ENCODE measurements at regions not wholly inside any gene's neighbourhood (a gene's known extent, or its start where the extent isn't known, plus 50 kb on each side); places are given as distances from the start of the nearest gene placed in this dataset.
A peak's percentile ranks its signal among the peaks of the same experiment; 100 is the strongest.
"Not testable (repeated sequence)": the region's sequence is repeated elsewhere in the genome, so short reads cannot be mapped to it uniquely, and the experiment has no call there.

DNA sequence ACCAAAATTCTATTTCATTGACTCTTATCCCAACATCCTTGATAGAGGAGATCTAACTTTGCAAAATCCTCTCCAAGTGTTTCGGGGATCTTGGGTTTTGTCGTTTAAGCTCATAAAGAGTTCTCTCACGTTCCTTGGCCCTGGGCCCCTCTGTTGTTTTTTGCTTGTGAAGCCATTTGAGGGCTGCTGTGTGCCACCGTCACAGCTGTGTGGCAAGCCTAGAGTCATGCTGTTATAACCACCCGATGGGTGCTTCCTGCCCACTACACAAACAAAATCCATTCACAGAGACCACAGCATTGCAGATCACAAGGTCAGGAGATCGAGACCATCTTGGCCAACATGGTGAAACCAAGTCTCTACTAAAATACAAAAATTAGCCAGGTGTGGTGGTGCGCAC, 154.1 kb downstream of the ADSS2 start:
- Histone ChIP-seq H3K36me3 (no peaks in the 10 kb centered on the region), H3K4me3 (no peak overlapping the region), H2AFZ (replicated peaks) (no peak overlapping the region), H3K9me3 (ENCODE audit: low read depth) (no peaks in the 10 kb centered on the region), H3K27ac (no peak overlapping the region), H3K79me2 (ENCODE audit: low read depth) (no peaks in the 10 kb centered on the region), H4K20me1 (ENCODE audit: low read depth) (no peaks in the 10 kb centered on the region), H3K9ac (no peak overlapping the region), H3K27me3 (no peaks in the 10 kb centered on the region), H3K4me2 (no peak overlapping the region), H3K4me1 (no peaks in the 10 kb centered on the region), H3F3A (ENCODE audit: low read depth) (peaks cover 5% of the 10 kb centered on the region)
- peaks cover 5% of the 10 kb centered on the region for H3K27me3 Mint-ChIP-seq (ENCODE audit: insufficient read depth, low read depth)
- DNase-seq (ENCODE audit: low spot score): no peak
- no peak overlapping the region for H3K4me3 Mint-ChIP-seq
- H3K9me3 Mint-ChIP-seq: peaks cover 2% of the 10 kb centered on the region
- no peak overlapping the region for H3K27ac Mint-ChIP-seq
- H3K4me1 Mint-ChIP-seq: peaks cover 11% of the 10 kb centered on the region
- H3K36me3 Mint-ChIP-seq: no peaks in the 10 kb centered on the region
- TF ChIP-seq, protein P1, sequence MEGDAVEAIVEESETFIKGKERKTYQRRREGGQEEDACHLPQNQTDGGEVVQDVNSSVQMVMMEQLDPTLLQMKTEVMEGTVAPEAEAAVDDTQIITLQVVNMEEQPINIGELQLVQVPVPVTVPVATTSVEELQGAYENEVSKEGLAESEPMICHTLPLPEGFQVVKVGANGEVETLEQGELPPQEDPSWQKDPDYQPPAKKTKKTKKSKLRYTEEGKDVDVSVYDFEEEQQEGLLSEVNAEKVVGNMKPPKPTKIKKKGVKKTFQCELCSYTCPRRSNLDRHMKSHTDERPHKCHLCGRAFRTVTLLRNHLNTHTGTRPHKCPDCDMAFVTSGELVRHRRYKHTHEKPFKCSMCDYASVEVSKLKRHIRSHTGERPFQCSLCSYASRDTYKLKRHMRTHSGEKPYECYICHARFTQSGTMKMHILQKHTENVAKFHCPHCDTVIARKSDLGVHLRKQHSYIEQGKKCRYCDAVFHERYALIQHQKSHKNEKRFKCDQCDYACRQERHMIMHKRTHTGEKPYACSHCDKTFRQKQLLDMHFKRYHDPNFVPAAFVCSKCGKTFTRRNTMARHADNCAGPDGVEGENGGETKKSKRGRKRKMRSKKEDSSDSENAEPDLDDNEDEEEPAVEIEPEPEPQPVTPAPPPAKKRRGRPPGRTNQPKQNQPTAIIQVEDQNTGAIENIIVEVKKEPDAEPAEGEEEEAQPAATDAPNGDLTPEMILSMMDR (IDR thresholded peaks at IDR 0.05): no peak
- TF ChIP-seq EZH2 (IDR thresholded peaks at IDR 0.05) (no peak), EZH2phosphoT487 (IDR thresholded peaks at IDR 0.05) (no peak)

DNA sequence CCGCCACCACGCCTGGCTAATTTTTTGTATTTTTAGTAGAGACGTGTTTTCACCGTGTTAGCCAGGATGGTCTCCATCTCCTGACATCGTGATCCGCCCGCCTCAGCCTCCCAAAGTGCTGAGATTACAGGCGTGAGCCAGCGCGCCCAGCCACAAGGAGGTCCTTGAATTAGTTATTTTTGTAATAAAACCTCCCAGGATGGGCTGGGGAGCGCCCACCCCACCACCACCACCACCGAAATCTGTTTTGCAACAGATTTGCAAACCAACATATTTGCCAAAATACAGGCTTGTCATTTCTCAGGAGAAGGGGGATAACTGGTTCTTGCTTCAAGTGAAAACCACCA, 151.7 kb downstream of the ADSS2 start:
- not testable (repeated sequence) for H3K36me3 ChIP-seq; H3K9ac ChIP-seq; H3K27ac ChIP-seq; H3K4me2 ChIP-seq; H3K9me3 Mint-ChIP-seq; H3K27me3 ChIP-seq; H4K20me1 ChIP-seq (ENCODE audit: low read depth); H3K27ac Mint-ChIP-seq; H3K4me3 Mint-ChIP-seq; H3K9me3 ChIP-seq (ENCODE audit: low read depth); H3K27me3 Mint-ChIP-seq (ENCODE audit: insufficient read depth, low read depth); H3K4me3 ChIP-seq; H3K79me2 ChIP-seq (ENCODE audit: low read depth); H3K36me3 Mint-ChIP-seq; H3K4me1 ChIP-seq; H2AFZ ChIP-seq (replicated peaks); DNase-seq (ENCODE audit: low spot score); H3F3A ChIP-seq (ENCODE audit: low read depth)
- peaks cover 12% of the 10 kb centered on the region for H3K4me1 Mint-ChIP-seq

DNA sequence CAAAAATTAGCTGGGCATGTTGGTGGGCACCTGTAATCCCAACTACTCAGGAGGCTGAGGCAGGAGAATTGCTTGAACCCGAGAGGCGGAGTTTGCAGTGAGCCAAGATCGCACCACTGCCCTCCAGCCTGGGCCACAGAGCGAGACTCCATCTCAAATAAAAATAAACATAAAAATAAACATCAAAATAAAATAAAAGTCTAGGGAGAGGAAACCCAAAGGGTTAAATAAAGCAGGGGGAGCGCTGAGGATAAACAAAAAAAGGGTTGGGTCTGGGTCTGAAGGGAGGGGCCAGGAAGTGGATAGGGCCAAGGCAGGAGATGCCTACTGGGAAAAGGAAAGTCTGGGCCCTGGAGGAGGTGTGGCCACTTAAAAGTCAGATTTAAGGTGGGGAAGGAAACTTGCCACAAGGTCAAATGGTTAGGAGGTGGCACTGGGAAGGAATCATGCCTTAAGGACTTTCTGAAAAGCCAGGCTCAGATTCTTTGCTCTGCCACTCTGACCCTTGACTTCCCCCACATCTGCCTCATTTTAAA, 150.0 kb downstream of the ADSS2 start:
- peaks cover 4% of the 10 kb centered on the region for H3K9me3 Mint-ChIP-seq
- H3F3A ChIP-seq (ENCODE audit: low read depth): peaks cover 5% of the 10 kb centered on the region
- no peak overlapping the region for H3K4me3 ChIP-seq
- no peaks in the 10 kb centered on the region for H3K36me3 Mint-ChIP-seq
- peaks cover 5% of the 10 kb centered on the region for H3K9me3 ChIP-seq (ENCODE audit: low read depth)
- H3K27me3 ChIP-seq: no peaks in the 10 kb centered on the region
- no peak for DNase-seq (ENCODE audit: low spot score)
- H3K9ac ChIP-seq: no peak overlapping the region
- no peak overlapping the region for H3K4me3 Mint-ChIP-seq
- H3K36me3 ChIP-seq: no peaks in the 10 kb centered on the region
- H3K27ac ChIP-seq: no peak overlapping the region
- H3K27me3 Mint-ChIP-seq (ENCODE audit: insufficient read depth, low read depth): peaks cover 3% of the 10 kb centered on the region
- H3K4me2 ChIP-seq: no peak overlapping the region
- peaks cover 12% of the 10 kb centered on the region for H3K4me1 Mint-ChIP-seq
- no peak for TF ChIP-seq EZH2phosphoT487 (IDR thresholded peaks at IDR 0.05)
- TF ChIP-seq, protein P1 (IDR thresholded peaks at IDR 0.05): no peak
- TF ChIP-seq EZH2 (IDR thresholded peaks at IDR 0.05): no peak
- H3K4me1 ChIP-seq: no peaks in the 10 kb centered on the region
- no peak overlapping the region for H2AFZ ChIP-seq (replicated peaks)
- no peaks in the 10 kb centered on the region for H3K79me2 ChIP-seq (ENCODE audit: low read depth)
- H3K27ac Mint-ChIP-seq: no peak overlapping the region
- no peaks in the 10 kb centered on the region for H4K20me1 ChIP-seq (ENCODE audit: low read depth)

DNA sequence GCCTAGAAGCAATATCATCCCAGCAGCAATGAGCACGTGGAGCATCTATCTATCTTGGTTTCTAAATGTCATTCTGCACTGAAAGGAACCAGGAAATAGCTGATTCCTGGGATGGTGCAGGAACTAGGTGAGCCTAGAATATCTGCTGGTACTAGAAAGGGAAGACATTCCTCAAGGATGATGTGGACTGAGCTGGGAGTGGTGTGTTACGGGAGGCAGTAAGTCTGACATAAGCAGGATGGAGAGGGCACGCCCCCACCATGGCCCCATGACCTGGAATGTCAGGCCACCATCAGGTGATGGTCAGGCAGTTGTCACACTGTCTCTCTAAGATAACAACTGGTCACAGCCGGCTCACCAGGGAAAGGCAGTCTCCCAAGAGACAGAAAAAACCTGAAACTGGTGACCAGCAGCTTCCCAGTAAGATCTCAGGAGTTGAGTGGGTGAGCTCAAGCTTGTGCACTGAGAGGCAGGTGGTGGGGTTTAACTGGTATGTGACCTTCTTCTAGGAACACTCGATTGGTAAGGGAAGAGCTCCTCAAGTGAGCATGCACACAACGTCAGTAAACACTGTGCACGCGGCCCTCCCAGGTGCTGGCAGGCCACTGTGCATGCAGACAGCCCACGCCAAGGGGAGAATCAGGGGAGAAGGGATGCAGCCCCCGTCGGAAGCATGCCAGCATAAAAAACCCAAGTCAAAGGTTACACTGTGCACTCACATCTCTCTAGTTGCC, 148.7 kb downstream of the ADSS2 start:
- DNase-seq (ENCODE audit: low spot score): no peak
- H3K9me3 Mint-ChIP-seq: peaks cover 10% of the 10 kb centered on the region
- Histone ChIP-seq H3K27me3 (no peaks in the 10 kb centered on the region), H3K9me3 (ENCODE audit: low read depth) (peaks cover 18% of the 10 kb centered on the region), H3K4me3 (no peak overlapping the region), H3K27ac (no peak overlapping the region), H3K9ac (no peak overlapping the region), H3K4me1 (no peaks in the 10 kb centered on the region), H2AFZ (replicated peaks) (peak overlapping the region; percentile 61), H3K36me3 (no peaks in the 10 kb centered on the region), H4K20me1 (ENCODE audit: low read depth) (no peaks in the 10 kb centered on the region), H3K79me2 (ENCODE audit: low read depth) (no peaks in the 10 kb centered on the region), H3F3A (ENCODE audit: low read depth) (peaks cover 5% of the 10 kb centered on the region), H3K4me2 (no peak overlapping the region)
- no peaks in the 10 kb centered on the region for H3K36me3 Mint-ChIP-seq
- H3K27ac Mint-ChIP-seq: no peak overlapping the region
- H3K27me3 Mint-ChIP-seq (ENCODE audit: insufficient read depth, low read depth): peaks cover 3% of the 10 kb centered on the region
- TF ChIP-seq EZH2phosphoT487 (IDR thresholded peaks at IDR 0.05) (no peak), EZH2 (IDR thresholded peaks at IDR 0.05) (no peak)
- TF ChIP-seq, protein P1 (IDR thresholded peaks at IDR 0.05): no peak
- H3K4me3 Mint-ChIP-seq: no peak overlapping the region
- H3K4me1 Mint-ChIP-seq: peaks cover 12% of the 10 kb centered on the region

Measured in neural progenitor cell (in vitro differentiated cells).